Erythroblast (primary cell): ENCODE measurements at regions not wholly inside any gene's neighbourhood (a gene's known extent, or its start where the extent isn't known, plus 50 kb on each side); places are given as distances from the start of the nearest gene placed in this dataset.
"Not testable (repeated sequence)": the region's sequence is repeated elsewhere in the genome, so short reads cannot be mapped to it uniquely, and the experiment has no call there.

Experiments used
- GATA1 ChIP-seq: IDR thresholded peaks from 2 replicates; pipeline ENCODE4 v1.6.1; 2011; ENCODE audit warnings: low read depth, mild to moderate bottlenecking, control low read depth, low read length, moderate library complexity
- POLR2A ChIP-seq: IDR thresholded peaks from 2 replicates; pipeline ENCODE4 v1.6.1; 2011; ENCODE audit warnings: mild to moderate bottlenecking, low read length

GRCh38 chrX:10691751-10692150, 71.4 kb upstream of the MID1 start:
- not testable (repeated sequence) for TF ChIP-seq POLR2A, GATA1
